ENCODE measurements at regions not wholly inside any gene's neighbourhood (a gene's known extent, or its start where the extent isn't known, plus 50 kb on each side); places are given as distances from the start of the nearest gene placed in this dataset.

GRCh38 chr7:18420748-18421147, 74.8 kb upstream of the HDAC9 start:
- no peak for DNase-seq

- DNase-seq = no peak
Observed at GRCh38 chr7:18421297-18422002, 74.1 kb upstream of the HDAC9 start.

- DNase-seq = no peak
Observed at GRCh38 chr7:18425227-18425626, 70.3 kb upstream of the HDAC9 start.

DNA sequence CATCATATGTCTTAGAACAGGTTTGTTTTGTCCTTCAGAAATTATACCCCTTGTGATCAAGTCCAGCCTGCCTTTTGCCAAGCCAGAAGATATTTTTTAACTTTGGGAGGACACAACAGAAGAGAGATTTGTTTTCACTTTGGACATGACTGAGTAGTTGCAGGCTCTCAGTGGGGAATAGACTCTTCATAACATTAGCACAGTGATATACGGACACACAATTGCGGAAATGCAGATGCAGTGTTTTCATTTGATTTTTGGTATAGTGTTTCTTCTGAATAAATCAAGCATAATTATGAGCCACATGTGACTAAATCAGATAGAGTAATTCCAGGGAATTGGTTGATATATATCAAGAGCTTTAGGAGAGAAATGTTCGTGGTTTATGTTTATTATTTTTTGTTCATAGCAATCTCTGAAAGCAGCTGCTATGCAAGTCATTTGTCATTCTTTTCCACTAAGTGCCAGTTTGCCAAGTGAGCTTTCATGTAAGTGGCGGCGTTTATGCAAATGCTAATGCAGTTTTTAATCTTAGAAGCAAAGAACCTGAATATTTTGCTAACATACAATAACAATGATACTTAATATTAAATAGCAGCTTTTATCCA, 69.6 kb upstream of the HDAC9 start:
- no peak for DNase-seq

DNA sequence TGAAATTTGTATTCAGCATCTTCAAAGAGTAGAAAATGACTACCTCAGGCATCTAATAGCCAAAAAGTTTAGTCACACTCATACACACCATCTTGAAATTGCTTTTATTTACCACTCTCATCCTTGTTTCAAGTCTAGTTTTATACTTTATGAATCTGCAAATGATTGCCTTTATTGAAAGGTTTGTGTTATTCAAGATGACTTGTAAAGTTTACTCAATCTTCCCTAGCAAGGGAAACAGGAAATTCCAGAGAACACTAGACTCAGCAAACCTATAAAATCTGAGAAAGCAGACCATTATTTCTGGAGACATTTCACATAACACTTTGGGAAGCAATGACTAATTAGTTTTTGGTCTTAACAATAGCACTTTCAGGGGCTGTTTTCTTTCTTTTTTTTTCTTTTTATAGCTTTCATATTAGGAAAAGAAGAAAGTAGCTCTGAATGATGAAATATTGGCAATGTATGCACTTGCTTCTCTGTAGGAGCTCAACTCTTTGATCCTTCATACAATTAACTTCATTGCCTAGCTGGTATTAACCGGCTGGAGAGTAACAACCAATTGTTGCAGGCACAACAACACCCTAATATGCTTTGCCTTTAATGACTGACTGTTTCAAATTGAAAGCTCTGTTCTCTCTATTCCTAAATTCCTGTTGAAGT, 68.9 kb upstream of the HDAC9 start:
- no peak for DNase-seq

DNA sequence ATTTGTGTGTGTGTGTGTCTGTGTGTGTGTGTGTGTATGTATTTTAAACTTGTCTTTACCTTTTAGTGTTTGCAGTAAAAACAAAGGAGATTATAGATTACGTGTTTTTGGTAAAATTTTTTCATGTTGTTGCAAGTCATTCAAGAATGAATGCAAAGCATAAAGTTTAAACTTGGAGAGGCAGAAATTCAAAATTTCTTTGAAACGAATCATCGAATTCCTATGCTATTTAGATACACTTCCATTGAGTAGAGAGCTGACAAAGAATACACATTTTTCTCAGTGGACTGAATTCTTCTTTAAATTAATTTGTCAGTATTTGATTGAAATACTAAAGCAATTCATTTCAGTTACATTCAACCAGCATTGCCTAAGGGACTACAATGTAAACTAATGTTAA, 66.0 kb upstream of the HDAC9 start:
- no peak for DNase-seq

- DNase-seq = no peak
Observed at GRCh38 chr7:18430810-18431209, 64.7 kb upstream of the HDAC9 start.

GRCh38 chr7:18434171-18434570, 61.4 kb upstream of the HDAC9 start:
- DNase-seq = no peak

DNA sequence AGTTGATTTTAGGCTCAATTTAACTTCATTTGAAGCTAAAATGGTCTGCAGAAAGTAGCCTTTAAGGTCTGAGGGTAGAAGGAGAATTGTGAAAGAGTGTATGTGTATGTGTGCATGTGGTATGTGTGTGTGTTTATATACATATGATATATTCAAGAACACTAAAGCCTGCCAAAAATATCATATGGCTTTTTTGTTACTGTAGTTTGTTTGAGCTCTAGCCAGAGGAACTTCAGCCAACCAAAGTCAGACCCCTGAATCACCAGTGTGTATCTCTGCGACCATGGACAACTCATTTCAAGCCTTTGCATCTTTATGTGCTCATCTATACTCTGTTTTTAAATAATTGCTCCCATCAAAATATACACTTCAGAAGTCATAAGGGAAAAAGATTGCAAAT, 58.4 kb upstream of the HDAC9 start:
- DNase-seq = no peak

GRCh38 chr7:18440934-18441333, 54.6 kb upstream of the HDAC9 start:
- no peak for DNase-seq

DNA sequence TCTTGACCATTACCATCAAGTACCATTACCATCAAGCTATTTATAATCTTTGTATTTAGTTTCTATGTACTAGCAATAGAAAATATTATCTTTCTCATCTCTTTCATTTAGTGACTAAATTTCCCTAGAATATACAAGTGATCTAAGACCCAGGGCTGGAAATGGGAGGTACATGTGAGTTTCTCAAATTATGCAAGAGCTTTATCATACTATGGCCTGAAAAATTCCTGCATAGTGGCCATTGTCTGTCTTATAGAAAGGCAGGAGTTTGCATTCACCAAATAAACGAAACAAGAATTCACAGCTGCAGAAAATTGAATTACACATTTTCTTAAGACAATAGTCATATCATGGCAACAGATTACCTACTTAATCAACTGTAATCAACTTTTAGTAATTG, 50.7 kb upstream of the HDAC9 start:
- DNase-seq = no peak

DNA sequence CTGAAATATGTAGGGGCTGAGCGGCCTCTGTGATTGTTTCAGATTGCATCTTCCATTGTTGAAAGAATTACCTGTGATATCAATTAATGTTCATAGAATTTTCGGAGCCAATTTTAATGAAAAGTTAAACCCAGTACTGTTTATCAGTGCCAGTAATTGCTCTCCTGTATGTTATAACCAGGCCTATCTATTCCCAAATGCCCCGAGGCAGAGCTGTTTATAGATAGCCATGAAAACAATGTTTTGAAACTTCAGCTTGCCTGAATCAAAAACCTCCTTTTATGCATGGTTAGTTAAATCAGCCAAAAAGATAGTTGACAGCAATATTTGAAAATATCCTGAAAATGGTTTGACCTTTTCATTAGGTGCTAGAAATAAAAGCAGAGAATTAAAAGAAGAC, 50.1 kb upstream of the HDAC9 start:
- no peak for DNase-seq

Measured in COR-L47 (cell line).